NCI-H1417 treated with DMSO at 0.1 percent for 48 hours (cell line): ENCODE measurements at regions not wholly inside any gene's neighbourhood (a gene's known extent, or its start where the extent isn't known, plus 50 kb on each side); places are given as distances from the start of the nearest gene placed in this dataset.

Experiments used
- DNase-seq: peaks from one replicate; lab custom pipeline; 2025; lab: John Stamatoyannopoulos, UW

GRCh38 chr16:72313903-72314302 lies 141.9 kb upstream of the PMFBP1 start:
- DNase-seq = no peak

- no peak for DNase-seq
These were observed 140.9 kb upstream of the PMFBP1 start for GRCh38 chr16:72312828-72313227.

- DNase-seq = no peak
These were observed 139.5 kb upstream of the PMFBP1 start for GRCh38 chr16:72311426-72311825.

- no peak for DNase-seq
These were observed 137.0 kb upstream of the PMFBP1 start for GRCh38 chr16:72309001-72309400.

- DNase-seq = no peak
These were observed 136.4 kb upstream of the PMFBP1 start for GRCh38 chr16:72308396-72308795.

- no peak for DNase-seq
These were observed 130.4 kb upstream of the PMFBP1 start for GRCh38 chr16:72302332-72302731.

- DNase-seq = no peak
These were observed 129.7 kb upstream of the PMFBP1 start for GRCh38 chr16:72301523-72302236.

GRCh38 chr16:72300892-72301291 lies 128.9 kb upstream of the PMFBP1 start:
- DNase-seq = no peak

GRCh38 chr16:72299684-72300243 lies 127.8 kb upstream of the PMFBP1 start:
- no peak for DNase-seq

GRCh38 chr16:72298961-72299360 lies 127.0 kb upstream of the PMFBP1 start:
- DNase-seq = no peak

- no peak for DNase-seq
These were observed 124.0 kb upstream of the PMFBP1 start for GRCh38 chr16:72295914-72296313.

GRCh38 chr16:72291531-72291981 lies 119.6 kb upstream of the PMFBP1 start:
- no peak for DNase-seq

- DNase-seq = no peak
These were observed 119.2 kb upstream of the PMFBP1 start for GRCh38 chr16:72291121-72291520.

GRCh38 chr16:72287649-72288048 lies 115.7 kb upstream of the PMFBP1 start:
- no peak for DNase-seq

GRCh38 chr16:72286936-72287620 lies 115.1 kb upstream of the PMFBP1 start:
- DNase-seq = no peak

- DNase-seq = no peak
These were observed 113.8 kb upstream of the PMFBP1 start for GRCh38 chr16:72285728-72286127.

- no peak for DNase-seq
These were observed 113.4 kb upstream of the PMFBP1 start for GRCh38 chr16:72285324-72285723.

- DNase-seq = no peak
These were observed 112.3 kb upstream of the PMFBP1 start for GRCh38 chr16:72284042-72284789.

- no peak for DNase-seq
These were observed 110.4 kb upstream of the PMFBP1 start for GRCh38 chr16:72282362-72282761.

- DNase-seq = no peak
These were observed 106.3 kb upstream of the PMFBP1 start for GRCh38 chr16:72278301-72278700.

- DNase-seq = no peak
These were observed 105.8 kb upstream of the PMFBP1 start for GRCh38 chr16:72277749-72278148.

GRCh38 chr16:72271699-72272240 lies 99.8 kb upstream of the PMFBP1 start:
- DNase-seq = no peak
